GM18508 (cell line): ENCODE measurements at regions not wholly inside any gene's neighbourhood (a gene's known extent, or its start where the extent isn't known, plus 50 kb on each side); places are given as distances from the start of the nearest gene placed in this dataset.
"Not testable (repeated sequence)": the region's sequence is repeated elsewhere in the genome, so short reads cannot be mapped to it uniquely, and the experiment has no call there.

ENCODE experiments used
- ATAC-seq: cut with Tn5 transposase; IDR thresholded peaks from one replicate; pipeline ENCODE4 v1.9.1; 2021; ENCODE audit warnings: moderate number of reproducible peaks; ENCODE audit not compliant: insufficient read depth, unreplicated experiment

GRCh38 chr2:138423198-138423597, 78.4 kb upstream of the SPOPL start:
- no peak for ATAC-seq

GRCh38 chr2:138423745-138424144, 77.8 kb upstream of the SPOPL start:
- ATAC-seq: no peak

GRCh38 chr2:138424436-138425140, 77.0 kb upstream of the SPOPL start:
- no peak for ATAC-seq

DNA sequence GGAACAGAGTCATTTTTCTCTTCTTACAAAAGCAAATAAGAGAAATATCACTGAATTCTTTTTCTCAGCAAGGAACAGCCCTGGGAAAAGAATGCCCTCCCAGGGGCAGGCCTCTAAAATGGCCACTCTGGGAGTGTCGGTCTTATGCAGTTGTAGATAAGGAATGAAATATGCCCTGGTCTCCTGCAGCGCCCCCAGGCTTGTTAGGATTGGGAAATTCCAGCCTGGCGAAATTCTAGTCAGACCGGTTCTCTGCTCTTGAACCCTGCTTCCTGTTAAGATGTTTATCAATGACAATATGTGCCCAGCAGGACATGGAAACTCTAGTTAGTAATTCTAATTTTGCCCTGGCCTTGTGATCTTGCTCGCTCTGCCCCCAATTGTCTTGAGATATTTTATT, 75.5 kb upstream of the SPOPL start:
- ATAC-seq: not testable (repeated sequence)

- ATAC-seq: no peak
Observed at GRCh38 chr2:138428710-138429440, 72.7 kb upstream of the SPOPL start.

GRCh38 chr2:138430181-138430580, 71.4 kb upstream of the SPOPL start:
- no peak for ATAC-seq

DNA sequence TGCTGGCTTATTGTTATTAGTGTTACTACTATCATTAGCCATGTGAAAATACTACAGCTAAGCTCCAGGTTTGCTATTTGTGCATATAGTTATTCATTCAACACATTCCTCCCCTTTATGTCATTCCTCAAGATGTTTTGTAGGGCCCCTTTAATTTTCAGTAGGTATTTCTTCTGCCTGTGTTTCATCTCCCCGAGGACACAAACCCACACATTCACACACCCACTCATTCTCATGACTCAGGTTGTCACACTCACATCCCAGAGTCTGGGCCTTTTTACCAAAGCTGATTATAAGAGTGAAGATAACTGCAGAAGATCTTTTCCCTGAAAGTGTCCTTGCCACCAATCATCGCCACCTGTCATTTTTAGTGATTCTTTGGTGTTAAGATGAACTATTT, 68.6 kb upstream of the SPOPL start:
- no peak for ATAC-seq

DNA sequence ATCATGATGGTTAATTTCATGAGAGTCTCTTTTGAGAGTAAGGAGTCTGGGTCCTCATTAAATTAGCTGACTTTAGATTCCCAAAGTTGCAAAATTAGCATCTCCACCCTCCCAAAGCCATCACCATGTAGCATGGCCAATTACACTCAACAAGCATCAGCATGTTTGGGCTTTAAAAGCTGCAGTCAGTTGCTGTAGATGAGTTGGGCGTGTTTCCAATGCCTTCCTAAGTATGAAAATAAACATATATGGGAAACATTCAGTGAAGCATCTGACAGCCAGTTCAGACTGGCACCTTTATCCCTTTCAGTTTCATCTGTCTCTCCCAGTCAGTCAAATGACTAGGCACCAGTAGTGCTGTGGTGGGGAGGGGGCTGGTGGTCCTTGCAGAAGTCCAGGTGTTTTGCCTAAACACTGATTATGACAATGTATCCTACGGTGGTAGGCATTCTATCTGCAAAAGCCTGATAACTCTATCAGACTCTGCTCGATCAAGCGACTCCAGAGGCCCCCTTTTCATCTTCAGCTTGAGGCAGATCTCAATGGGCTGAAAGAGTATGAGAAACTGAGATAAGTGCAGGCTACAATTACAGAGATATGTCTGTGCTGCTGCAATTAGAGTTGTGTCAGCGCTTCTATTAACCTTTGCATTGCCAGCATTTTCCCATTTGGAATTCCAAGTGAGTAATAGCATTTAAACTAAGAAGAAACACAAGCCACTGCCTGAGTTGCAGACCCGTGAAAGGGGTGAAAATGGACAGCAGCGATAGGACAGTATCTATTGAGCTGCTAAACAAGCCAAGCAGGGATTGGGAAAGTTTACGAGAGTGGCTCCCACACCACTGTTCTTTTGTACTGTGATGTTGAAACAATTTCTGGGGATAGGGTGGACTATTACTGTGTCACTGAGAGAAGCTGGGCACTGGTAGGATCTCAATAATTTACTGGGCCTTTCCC, 67.3 kb upstream of the SPOPL start:
- ATAC-seq: no peak

DNA sequence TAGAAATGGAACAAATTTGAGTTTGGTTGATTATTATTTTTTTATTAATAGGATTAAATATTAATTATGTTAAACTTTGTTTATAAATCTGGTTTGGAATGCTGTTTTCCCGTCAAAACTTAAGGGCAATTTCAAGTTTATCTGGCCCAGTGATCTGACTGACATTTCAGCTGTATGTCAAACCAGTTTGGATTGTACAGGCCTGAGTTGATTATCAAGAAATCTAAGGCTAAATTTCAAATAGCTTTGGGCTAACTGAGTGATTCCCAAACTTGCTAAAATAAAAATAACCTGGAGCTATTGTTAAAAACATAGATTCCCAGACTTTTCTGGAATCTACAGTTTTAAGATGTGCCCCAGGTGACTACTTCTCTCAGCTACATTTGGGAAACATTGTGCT, 65.9 kb upstream of the SPOPL start:
- ATAC-seq: no peak

- ATAC-seq: no peak
Observed at GRCh38 chr2:138439733-138440132, 61.8 kb upstream of the SPOPL start.

DNA sequence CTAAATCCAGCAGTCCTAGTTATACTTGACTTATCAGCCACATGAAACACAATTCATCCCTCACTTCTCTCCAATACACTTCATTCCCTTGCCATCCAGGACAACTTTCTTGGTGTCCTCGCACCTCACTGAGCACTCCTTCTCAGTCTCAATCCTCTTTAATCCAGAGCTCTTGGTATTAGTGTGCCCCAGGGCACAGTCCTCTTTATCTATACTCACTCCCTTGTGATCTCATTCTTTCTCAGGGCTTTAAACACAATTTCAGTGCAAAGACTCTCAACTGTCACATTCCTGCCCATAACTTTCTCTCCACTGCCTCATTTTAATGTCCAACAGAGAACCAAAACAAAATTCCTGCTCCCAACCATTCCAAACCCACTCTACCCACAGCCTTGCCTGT, 60.8 kb upstream of the SPOPL start:
- ATAC-seq: no peak

DNA sequence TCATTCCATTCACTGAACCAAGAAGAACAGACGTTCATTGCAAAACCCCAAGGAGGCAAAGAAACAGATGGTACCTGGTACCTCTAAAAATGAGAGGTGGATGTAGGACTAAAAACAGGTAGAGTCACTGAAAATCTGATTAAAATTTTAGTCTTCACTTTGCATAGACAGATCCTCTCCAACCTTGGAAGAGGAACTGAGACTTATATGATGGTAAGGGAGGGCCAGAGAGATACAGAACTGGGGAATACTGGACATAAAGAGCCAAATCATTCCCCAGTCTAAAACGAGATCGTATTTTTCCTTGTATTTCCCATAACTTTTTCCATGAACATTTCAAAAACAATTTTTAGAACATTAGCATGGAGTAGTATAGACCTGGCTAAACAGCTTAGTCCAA, 59.7 kb upstream of the SPOPL start:
- ATAC-seq: no peak

DNA sequence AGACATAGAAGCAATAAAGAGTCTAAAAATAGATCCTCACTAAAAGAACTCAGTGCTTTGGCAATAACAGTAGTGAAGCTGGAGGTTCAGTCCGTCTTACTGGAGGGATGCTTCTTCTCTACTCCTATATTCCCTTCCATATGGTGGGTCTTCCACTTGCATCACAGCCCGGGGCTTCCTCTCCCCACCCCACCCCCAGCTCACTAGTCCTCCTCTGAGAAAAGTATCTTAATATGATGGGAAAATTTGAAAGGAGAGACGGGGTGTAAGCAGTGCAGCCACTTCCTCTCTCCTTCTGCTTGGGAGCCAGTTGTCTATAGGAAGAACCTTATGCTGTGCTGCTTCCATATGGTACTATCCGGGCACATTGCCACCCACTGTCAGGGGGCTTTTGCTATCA, 57.2 kb upstream of the SPOPL start:
- no peak for ATAC-seq

GRCh38 chr2:138445227-138445626, 56.3 kb upstream of the SPOPL start:
- ATAC-seq: no peak

DNA sequence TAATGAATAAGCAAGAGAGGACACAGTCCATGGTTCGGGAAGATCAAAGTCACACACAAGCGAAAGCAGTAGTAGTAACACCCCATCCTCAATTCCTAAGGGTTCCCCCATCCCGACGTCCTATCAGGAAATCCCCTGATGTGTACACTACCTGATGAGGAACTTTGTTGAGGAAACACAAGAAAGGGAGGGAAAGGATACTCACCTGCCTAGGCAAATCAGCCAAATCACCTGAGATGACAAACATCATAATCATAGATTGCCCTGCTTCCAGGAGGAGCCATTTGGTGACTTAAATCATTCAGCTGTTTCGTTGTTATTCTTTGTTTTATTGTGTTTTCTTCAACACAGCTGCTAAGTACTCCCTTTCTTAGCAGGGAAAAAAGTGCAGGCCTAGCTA, 55.5 kb upstream of the SPOPL start:
- no peak for ATAC-seq

DNA sequence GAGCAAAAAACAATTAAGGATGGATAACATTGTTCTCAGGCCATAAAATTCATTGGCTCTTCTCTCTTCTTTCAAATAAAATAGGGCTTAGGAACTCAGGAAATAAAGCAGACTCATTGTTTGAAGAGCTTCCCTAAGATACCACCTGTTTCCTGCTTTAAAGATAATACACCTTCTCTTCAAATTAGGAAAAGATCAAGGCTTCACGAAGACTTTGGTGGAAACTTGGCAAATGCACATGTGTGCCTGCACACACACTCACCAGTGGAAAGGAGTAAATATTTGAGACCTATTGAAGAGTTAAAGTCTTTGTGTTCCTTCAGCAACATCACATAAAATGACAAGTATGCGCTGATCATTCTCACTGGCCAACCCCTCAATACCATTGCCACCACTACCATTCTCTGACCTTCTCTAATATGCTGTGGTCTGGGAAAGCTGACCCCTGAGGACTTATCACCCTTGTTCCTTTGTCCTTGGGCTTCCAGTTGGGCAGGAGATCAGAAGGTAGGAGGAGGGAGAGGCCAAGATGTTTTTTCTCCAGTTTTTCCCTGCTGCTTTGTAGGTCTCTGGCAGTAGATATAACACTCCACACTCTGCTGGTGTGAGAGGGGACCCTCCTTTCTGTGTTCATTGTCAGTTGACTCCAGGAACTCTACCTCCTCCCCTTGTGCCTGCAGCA, 53.5 kb upstream of the SPOPL start:
- ATAC-seq: no peak
